WTC11 (cell line): ENCODE measurements at regions not wholly inside any gene's neighbourhood (a gene's known extent, or its start where the extent isn't known, plus 50 kb on each side); places are given as distances from the start of the nearest gene placed in this dataset.

Experiments
- ATAC-seq: fragments of 200-7000 bp; cut with Tn5 transposase; 2 replicates; pipeline ENCODE4 v1.10.0; 2021; ENCODE audit warnings: mild to moderate bottlenecking, moderate library complexity
- CTCF ChIA-PET: fragments of 300-600 bp; sonication (Branson Sonifier 250); formaldehyde crosslinking; loops from one replicate; lab custom pipeline; 2021; ENCODE audit warnings: antibody characterized with exemption; lab: Charles Lee
- POLR2A ChIA-PET: fragments of 350-600 bp; sonication (Branson Sonifier 250); formaldehyde crosslinking; loops from one replicate; lab custom pipeline; 2021; ENCODE audit warnings: antibody characterized with exemption; lab: Charles Lee
- DNase-seq: peaks from one replicate; pipeline ENCODE4 v3.0.0; 2021; ENCODE audit warnings: low spot score
- H3K27ac Mint-ChIP-seq: 2 replicates; pipeline ENCODE4 v1.8.0; 2021; ENCODE audit warnings: mixed read lengths
- H3K27me3 Mint-ChIP-seq: 2 replicates; pipeline ENCODE4 v1.8.0; 2021; ENCODE audit warnings: low read depth, mild to moderate bottlenecking, moderate library complexity, mixed read lengths
- H3K36me3 Mint-ChIP-seq: 2 replicates; pipeline ENCODE4 v1.8.0; 2021; ENCODE audit warnings: mixed read lengths
- H3K4me1 Mint-ChIP-seq: 2 replicates; pipeline ENCODE4 v1.8.0; 2022; ENCODE audit warnings: mixed read lengths
- H3K4me3 Mint-ChIP-seq: 2 replicates; pipeline ENCODE4 v1.8.0; 2021; ENCODE audit warnings: mild to moderate bottlenecking, moderate library complexity, mixed read lengths
- H3K9me3 Mint-ChIP-seq: 2 replicates; pipeline ENCODE4 v1.8.0; 2021; ENCODE audit warnings: mixed read lengths
- AFF4 ChIP-seq: sonication (generic); formaldehyde crosslinking; IDR thresholded peaks from 2 replicates; pipeline ENCODE4 v1.8.1; 2023; ENCODE audit warnings: mild to moderate bottlenecking, missing genetic modification reagents, borderline replicate concordance
- ARID4B ChIP-seq: sonication (generic); formaldehyde crosslinking; IDR thresholded peaks from 2 replicates; pipeline ENCODE4 v1.8.0; 2023; ENCODE audit warnings: missing genetic modification reagents, mild to moderate bottlenecking, borderline replicate concordance
- ATF6 ChIP-seq: sonication (generic); formaldehyde crosslinking; IDR thresholded peaks from 2 replicates; pipeline ENCODE4 v1.8.1; 2023; ENCODE audit warnings: mild to moderate bottlenecking, missing genetic modification reagents
- ERG ChIP-seq: fragments of 250-450 bp; sonication (Bioruptor Pico); IDR thresholded peaks from 2 replicates; pipeline ENCODE4 v1.8.0; 2021; ENCODE audit warnings: mild to moderate bottlenecking
- ETV6 ChIP-seq: sonication (generic); formaldehyde crosslinking; IDR thresholded peaks from 2 replicates; pipeline ENCODE4 v1.8.1; 2022; ENCODE audit warnings: mild to moderate bottlenecking, missing genetic modification reagents
- HMGA2 ChIP-seq: fragments of 250-450 bp; sonication (Bioruptor Pico); IDR thresholded peaks from 2 replicates; pipeline ENCODE4 v1.4.0; 2021; ENCODE audit warnings: mild to moderate bottlenecking, moderate library complexity
- JUN ChIP-seq: sonication (generic); formaldehyde crosslinking; IDR thresholded peaks from 2 replicates; pipeline ENCODE4 v1.8.0; 2023; ENCODE audit warnings: mild to moderate bottlenecking, missing genetic modification reagents
- KAT7 ChIP-seq: sonication (generic); formaldehyde crosslinking; IDR thresholded peaks from 2 replicates; pipeline ENCODE4 v1.8.1; 2023; ENCODE audit warnings: missing genetic modification reagents, mild to moderate bottlenecking, borderline replicate concordance
- NFYB ChIP-seq: sonication (generic); formaldehyde crosslinking; conservative IDR thresholded peaks from 2 replicates; pipeline ENCODE4 v1.8.0; 2022; ENCODE audit warnings: low read depth, missing genetic modification reagents
- RELA ChIP-seq: sonication (generic); formaldehyde crosslinking; IDR thresholded peaks from 2 replicates; pipeline ENCODE4 v1.8.1; 2022; ENCODE audit warnings: missing genetic modification reagents, mild to moderate bottlenecking, borderline replicate concordance
- USF1 ChIP-seq: sonication (generic); formaldehyde crosslinking; IDR thresholded peaks from 2 replicates; pipeline ENCODE4 v1.8.0; 2022; ENCODE audit warnings: mild to moderate bottlenecking, missing genetic modification reagents
- ZNF317 ChIP-seq: sonication (generic); formaldehyde crosslinking; IDR thresholded peaks from 2 replicates; pipeline ENCODE4 v1.8.1; 2023; ENCODE audit warnings: low read depth, mild to moderate bottlenecking, moderate library complexity, missing genetic modification reagents, borderline replicate concordance
- ZNF396 ChIP-seq: fragments of 250-450 bp; sonication (Bioruptor Pico); IDR thresholded peaks from 2 replicates; pipeline ENCODE4 v1.8.0; 2021; ENCODE audit warnings: mild to moderate bottlenecking, moderate library complexity, borderline replicate concordance

GRCh38 chr2:16072638-16073290 is 132.4 kb downstream of the MYCN start:
- peaks cover 6% of the 10 kb centered on the region for H3K9me3 Mint-ChIP-seq
- ATAC-seq (no peak), DNase-seq (no peak)
- ChIA-PET CTCF (interaction anchor here (1.0 kb wide), 2 partner anchors 39 to 133 kb away, joined by 3 to 6 read pairs; partner anchors contain the start of gene MYCN), POLR2A (no interaction called here)
- H3K4me1 Mint-ChIP-seq = peaks cover 19% of the 10 kb centered on the region
- H3K27ac Mint-ChIP-seq = no peak overlapping the region
- H3K4me3 Mint-ChIP-seq = no peak overlapping the region
- peaks cover 3% of the 10 kb centered on the region for H3K36me3 Mint-ChIP-seq
- H3K27me3 Mint-ChIP-seq = no peaks in the 10 kb centered on the region
- TF ChIP-seq RELA (CRISPR knock-in tag) (no peak), KAT7 (no peak), ATF6 (no peak), ZNF317 (CRISPR knock-in tag) (no peak), AFF4 (CRISPR knock-in tag) (no peak), NFYB (CRISPR knock-in tag) (no peak), ZNF396 (CRISPR knock-in tag) (no peak), ETV6 (no peak), USF1 (no peak), HMGA2 (no peak)

GRCh38 chr2:16071865-16072637 is 131.7 kb downstream of the MYCN start:
- DNase-seq (no peak), ATAC-seq (no peak)
- Mint-ChIP-seq H3K36me3 (peaks cover 3% of the 10 kb centered on the region), H3K9me3 (peaks cover 6% of the 10 kb centered on the region), H3K4me3 (no peak overlapping the region), H3K27me3 (no peaks in the 10 kb centered on the region), H3K4me1 (peaks cover 19% of the 10 kb centered on the region), H3K27ac (no peak overlapping the region)
- CTCF ChIA-PET = interaction anchor here (1.0 kb wide), 2 partner anchors 38 to 132 kb away, joined by 3 to 6 read pairs; partner anchors contain the start of gene MYCN
- no peak for TF ChIP-seq JUN (CRISPR knock-in tag)
- TF ChIP-seq ARID4B (CRISPR knock-in tag) = no peak
- TF ChIP-seq ERG (CRISPR knock-in tag) = no peak
- POLR2A ChIA-PET = no interaction called here
